Endothelial cell of umbilical vein (primary cell): ENCODE measurements at regions not wholly inside any gene's neighbourhood (a gene's known extent, or its start where the extent isn't known, plus 50 kb on each side); places are given as distances from the start of the nearest gene placed in this dataset.

Experiments used
- CTCF ChIP-seq, 2 donors: IDR thresholded peaks; 1 replicate in 1 of 2; 2 replicates in 1 of 2; pipeline ENCODE4 v1.5.1; 2011; ENCODE audit warnings: low read length in 2 of 2, mild to moderate bottlenecking in 2 of 2, moderate library complexity in 2 of 2, control low read depth in 1 of 2, inconsistent platforms in 1 of 2, low read depth in 1 of 2; ENCODE audit not compliant: insufficient read depth in 1 of 2; ENCODE audit errors: extremely low read depth in 1 of 2
- EZH2 ChIP-seq: IDR thresholded peaks from 2 replicates; pipeline ENCODE4 v1.6.1; 2012; ENCODE audit warnings: borderline replicate concordance, low read depth, mild to moderate bottlenecking, moderate library complexity, low read length, inconsistent platforms; ENCODE audit not compliant: severe bottlenecking
- GATA2 ChIP-seq: IDR thresholded peaks from 2 replicates; pipeline ENCODE4 v1.7.0; 2011; ENCODE audit warnings: low read depth, mild to moderate bottlenecking, moderate library complexity, mixed read lengths, low read length; ENCODE audit not compliant: insufficient read length, insufficient read depth
- POLR2A ChIP-seq: IDR thresholded peaks from 2 replicates; pipeline ENCODE4 v1.6.1; 2012; ENCODE audit warnings: low read depth, mild to moderate bottlenecking, control low read depth, low read length

DNA sequence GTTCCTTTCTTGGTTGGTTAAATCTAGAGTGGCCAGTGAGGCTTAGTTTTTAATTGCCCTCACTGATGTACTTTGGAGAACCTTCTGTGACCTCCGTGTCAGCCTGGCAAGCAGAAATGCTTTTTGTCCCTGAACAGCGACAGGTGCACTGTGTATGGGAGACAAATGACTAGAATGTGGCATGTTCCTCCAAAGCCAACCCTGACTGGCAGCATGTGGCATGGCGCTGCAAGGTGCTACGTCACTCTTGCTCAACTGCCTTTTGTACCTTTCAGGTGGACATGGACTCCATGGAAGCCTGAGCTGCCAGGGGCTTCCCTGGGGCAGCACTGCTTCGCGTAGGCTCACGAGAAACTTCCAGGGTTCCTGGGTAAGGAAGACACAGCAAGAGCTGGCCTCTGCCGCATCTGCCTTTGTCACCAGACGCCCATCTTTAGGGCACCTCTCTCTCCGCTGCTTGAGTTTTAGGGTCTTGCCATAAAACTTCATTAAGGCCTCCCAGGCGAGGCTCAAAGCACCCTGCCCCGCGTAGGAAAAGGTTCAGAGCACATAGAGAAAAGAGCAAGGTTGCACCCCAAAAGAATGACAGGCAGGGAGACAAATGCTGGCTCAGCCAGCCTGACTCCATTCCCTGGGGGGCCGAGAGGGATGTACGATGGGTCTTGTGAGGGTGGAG, 167.1 kb upstream of the SOX1 start:
- TF ChIP-seq CTCF (IDR thresholded peaks at IDR 0.05; ENCODE audit: extremely low read depth in 1 of 2, insufficient read depth in 1 of 2, low read depth in 1 of 2, low read length in 2 of 2) (no peak), EZH2 (no peak), POLR2A (no peak), GATA2 (no peak)
